Left ventricle myocardium inferior (tissue), 1 donor: ENCODE measurements at regions not wholly inside any gene's neighbourhood (a gene's known extent, or its start where the extent isn't known, plus 50 kb on each side); places are given as distances from the start of the nearest gene placed in this dataset.
A peak's percentile ranks its signal among the peaks of the same experiment; 100 is the strongest.

Experiments used
- DNase-seq: peaks from one replicate; pipeline ENCODE4 v3.0.0-alpha.2; 2020
- H3K27ac ChIP-seq: fragments of 200-600 bp; replicated peaks from 2 replicates; pipeline ENCODE4 v1.8.0; 2021
- H3K27me3 ChIP-seq: fragments of 200-600 bp; 2 replicates; pipeline ENCODE4 v1.8.0; 2021; ENCODE audit warnings: low read depth
- H3K36me3 ChIP-seq: fragments of 200-600 bp; 2 replicates; pipeline ENCODE4 v1.8.0; 2021
- H3K4me1 ChIP-seq: fragments of 200-600 bp; 2 replicates; pipeline ENCODE4 v1.8.0; 2021
- H3K4me3 ChIP-seq: fragments of 200-600 bp; 2 replicates; pipeline ENCODE4 v1.8.0; 2021; ENCODE audit warnings: mild to moderate bottlenecking, moderate library complexity
- H3K9me3 ChIP-seq: fragments of 200-600 bp; replicated peaks from 2 replicates; pipeline ENCODE4 v1.8.0; 2021
- intact Hi-C: fragments of 100-400 bp; cut with micrococcal nuclease; formaldehyde crosslinking; loops from one replicate; pipeline ENCODE4 v1.11.0; 2022
- TF ChIP-seq, protein P1 (sequence below): fragments of 200-600 bp; IDR thresholded peaks from 2 replicates; pipeline ENCODE4 v1.8.0; 2021; ENCODE audit warnings: antibody characterized with exemption, mild to moderate bottlenecking, borderline replicate concordance
- donor health status: DM: no; HTN: yes; CAD: no; lungs with severe emphysema.

GRCh38 chr5:87069974-87070608 is 197.6 kb upstream of the RASA1 start:
- TF ChIP-seq, protein P1, sequence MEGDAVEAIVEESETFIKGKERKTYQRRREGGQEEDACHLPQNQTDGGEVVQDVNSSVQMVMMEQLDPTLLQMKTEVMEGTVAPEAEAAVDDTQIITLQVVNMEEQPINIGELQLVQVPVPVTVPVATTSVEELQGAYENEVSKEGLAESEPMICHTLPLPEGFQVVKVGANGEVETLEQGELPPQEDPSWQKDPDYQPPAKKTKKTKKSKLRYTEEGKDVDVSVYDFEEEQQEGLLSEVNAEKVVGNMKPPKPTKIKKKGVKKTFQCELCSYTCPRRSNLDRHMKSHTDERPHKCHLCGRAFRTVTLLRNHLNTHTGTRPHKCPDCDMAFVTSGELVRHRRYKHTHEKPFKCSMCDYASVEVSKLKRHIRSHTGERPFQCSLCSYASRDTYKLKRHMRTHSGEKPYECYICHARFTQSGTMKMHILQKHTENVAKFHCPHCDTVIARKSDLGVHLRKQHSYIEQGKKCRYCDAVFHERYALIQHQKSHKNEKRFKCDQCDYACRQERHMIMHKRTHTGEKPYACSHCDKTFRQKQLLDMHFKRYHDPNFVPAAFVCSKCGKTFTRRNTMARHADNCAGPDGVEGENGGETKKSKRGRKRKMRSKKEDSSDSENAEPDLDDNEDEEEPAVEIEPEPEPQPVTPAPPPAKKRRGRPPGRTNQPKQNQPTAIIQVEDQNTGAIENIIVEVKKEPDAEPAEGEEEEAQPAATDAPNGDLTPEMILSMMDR = peak; percentile 62
- H3K27ac ChIP-seq = no peak overlapping the region
- no peaks in the 10 kb centered on the region for H3K4me1 ChIP-seq
- H3K27me3 ChIP-seq = no peaks in the 10 kb centered on the region
- H3K9me3 ChIP-seq = no peaks in the 10 kb centered on the region
- no peaks in the 10 kb centered on the region for H3K36me3 ChIP-seq
- DNase-seq = no peak
- intact Hi-C loops = loop anchor here (5.0 kb wide), 1 partner anchor 332 kb away; no protein-coding TSS in a partner anchor
- no peak overlapping the region for H3K4me3 ChIP-seq

- no peaks in the 10 kb centered on the region for H3K27me3 ChIP-seq
- H3K9me3 ChIP-seq = no peaks in the 10 kb centered on the region
- H3K4me1 ChIP-seq = no peaks in the 10 kb centered on the region
- H3K4me3 ChIP-seq = no peak overlapping the region
- no peaks in the 10 kb centered on the region for H3K36me3 ChIP-seq
- DNase-seq = no peak
- H3K27ac ChIP-seq = no peak overlapping the region
- intact Hi-C loops = no loop called here
- TF ChIP-seq, protein P1 = no peak
Measured at GRCh38 chr5:87074072-87074471, 193.6 kb upstream of the RASA1 start.

DNA sequence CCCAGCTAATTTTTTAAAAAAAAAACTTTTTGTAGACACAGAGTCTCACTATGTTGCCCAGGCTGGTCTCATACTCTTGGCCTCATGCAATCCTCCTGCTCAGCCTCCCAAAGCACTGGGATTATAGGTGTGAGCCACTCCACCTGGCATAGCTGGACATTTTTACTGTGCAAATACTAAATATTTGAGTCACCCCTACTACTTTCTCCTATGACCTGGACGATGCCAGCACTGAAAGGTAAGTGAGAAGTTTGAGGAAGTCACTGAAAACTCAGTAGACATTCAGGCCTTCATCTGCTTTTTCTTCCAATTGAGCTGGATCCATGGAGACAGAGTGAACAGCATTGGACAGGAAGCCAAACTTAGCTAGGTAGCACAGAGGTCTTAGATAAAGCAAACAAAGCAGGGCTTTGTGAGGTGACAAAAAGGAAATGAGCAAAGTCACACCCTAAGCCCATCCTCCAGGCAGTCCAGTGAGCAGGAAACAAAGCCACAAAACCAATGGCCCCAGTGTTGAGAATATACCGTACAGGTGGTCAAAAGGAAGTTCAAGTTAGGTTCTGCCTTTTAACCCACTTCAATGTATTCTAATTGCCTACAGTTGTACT is 192.6 kb upstream of the RASA1 start:
- Histone ChIP-seq H3K36me3 (no peaks in the 10 kb centered on the region), H3K4me3 (no peak overlapping the region), H3K27ac (no peak overlapping the region), H3K27me3 (no peaks in the 10 kb centered on the region), H3K4me1 (no peaks in the 10 kb centered on the region), H3K9me3 (no peaks in the 10 kb centered on the region)
- intact Hi-C loops = no loop called here
- TF ChIP-seq, protein P1 = no peak
- no peak for DNase-seq

GRCh38 chr5:87076411-87076810 is 191.3 kb upstream of the RASA1 start:
- H3K27me3 ChIP-seq = no peaks in the 10 kb centered on the region
- TF ChIP-seq, protein P1 = no peak
- H3K9me3 ChIP-seq = no peaks in the 10 kb centered on the region
- DNase-seq = no peak
- no peak overlapping the region for H3K4me3 ChIP-seq
- no peak overlapping the region for H3K27ac ChIP-seq
- no peaks in the 10 kb centered on the region for H3K4me1 ChIP-seq
- intact Hi-C loops = no loop called here
- H3K36me3 ChIP-seq = no peaks in the 10 kb centered on the region

DNA sequence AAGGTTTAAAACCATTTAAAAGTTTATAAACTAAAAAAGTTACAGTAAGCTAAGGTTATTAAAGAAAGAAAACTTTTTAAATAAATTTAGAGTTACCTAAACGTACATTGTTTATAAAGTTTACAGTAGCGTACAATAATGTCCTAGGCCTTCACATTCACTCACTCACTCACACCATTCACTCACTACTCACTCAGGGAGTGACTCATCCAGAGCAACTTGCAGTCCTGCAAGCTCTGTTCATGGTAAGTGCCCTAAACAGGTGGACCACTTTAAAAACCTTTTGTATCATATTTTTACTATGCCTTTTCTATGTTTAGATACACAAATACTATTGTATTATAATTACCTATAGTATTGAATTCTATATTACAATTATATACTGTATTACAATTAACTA is 190.8 kb upstream of the RASA1 start:
- DNase-seq = no peak
- no peaks in the 10 kb centered on the region for H3K27me3 ChIP-seq
- TF ChIP-seq, protein P1 = no peak
- intact Hi-C loops = no loop called here
- no peaks in the 10 kb centered on the region for H3K36me3 ChIP-seq
- no peak overlapping the region for H3K27ac ChIP-seq
- H3K9me3 ChIP-seq = no peaks in the 10 kb centered on the region
- H3K4me1 ChIP-seq = no peaks in the 10 kb centered on the region
- no peak overlapping the region for H3K4me3 ChIP-seq
